ENCODE measurements at regions not wholly inside any gene's neighbourhood (a gene's known extent, or its start where the extent isn't known, plus 50 kb on each side); places are given as distances from the start of the nearest gene placed in this dataset.

DNA sequence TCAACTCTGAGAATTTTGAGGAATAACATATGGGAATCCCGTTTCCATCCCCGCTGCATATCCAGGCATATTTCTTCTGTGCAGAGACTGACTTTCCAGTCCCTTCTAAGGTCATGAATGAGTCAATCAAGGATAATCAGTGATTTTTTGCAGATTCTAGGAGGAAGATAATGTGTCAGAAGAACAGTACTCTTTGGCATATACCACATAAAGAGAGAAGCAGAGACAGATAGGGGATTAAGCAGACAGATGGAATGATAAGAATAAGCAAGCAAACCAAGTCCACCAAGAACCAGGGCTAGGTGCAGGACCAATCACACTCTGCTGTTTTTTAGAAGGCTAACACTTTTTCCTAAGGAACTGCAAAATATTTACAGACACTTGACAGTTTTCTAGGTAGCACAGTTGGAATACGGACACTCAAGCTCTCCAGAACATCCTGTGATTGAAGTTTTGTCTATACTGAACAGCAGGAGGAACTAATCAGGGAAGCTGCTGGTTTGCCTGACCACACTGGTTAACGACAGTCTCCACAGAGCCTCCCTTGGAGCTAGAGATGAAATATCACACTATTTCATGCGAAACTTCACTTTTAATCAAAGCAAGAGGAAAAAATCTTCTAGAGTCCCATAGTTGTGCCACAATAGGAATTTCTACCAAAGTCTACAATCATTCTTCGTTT, 450.0 kb upstream of the KCNMB2 start:
- H3F3A ChIP-seq (ENCODE audit: control insufficient read depth, insufficient read depth), result no peaks in the 10 kb centered on the region
- TF ChIP-seq, protein P1, sequence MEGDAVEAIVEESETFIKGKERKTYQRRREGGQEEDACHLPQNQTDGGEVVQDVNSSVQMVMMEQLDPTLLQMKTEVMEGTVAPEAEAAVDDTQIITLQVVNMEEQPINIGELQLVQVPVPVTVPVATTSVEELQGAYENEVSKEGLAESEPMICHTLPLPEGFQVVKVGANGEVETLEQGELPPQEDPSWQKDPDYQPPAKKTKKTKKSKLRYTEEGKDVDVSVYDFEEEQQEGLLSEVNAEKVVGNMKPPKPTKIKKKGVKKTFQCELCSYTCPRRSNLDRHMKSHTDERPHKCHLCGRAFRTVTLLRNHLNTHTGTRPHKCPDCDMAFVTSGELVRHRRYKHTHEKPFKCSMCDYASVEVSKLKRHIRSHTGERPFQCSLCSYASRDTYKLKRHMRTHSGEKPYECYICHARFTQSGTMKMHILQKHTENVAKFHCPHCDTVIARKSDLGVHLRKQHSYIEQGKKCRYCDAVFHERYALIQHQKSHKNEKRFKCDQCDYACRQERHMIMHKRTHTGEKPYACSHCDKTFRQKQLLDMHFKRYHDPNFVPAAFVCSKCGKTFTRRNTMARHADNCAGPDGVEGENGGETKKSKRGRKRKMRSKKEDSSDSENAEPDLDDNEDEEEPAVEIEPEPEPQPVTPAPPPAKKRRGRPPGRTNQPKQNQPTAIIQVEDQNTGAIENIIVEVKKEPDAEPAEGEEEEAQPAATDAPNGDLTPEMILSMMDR (IDR thresholded peaks at IDR 0.05; ENCODE audit: low read depth, low read length, poor library complexity, severe bottlenecking), result no peak
- TF ChIP-seq EZH2phosphoT487 (IDR thresholded peaks at IDR 0.05; ENCODE audit: borderline replicate concordance, low read length), result no peak
- H3K36me3 ChIP-seq (ENCODE audit: control insufficient read depth, low read length), result no peaks in the 10 kb centered on the region
- H3K27me3 ChIP-seq (ENCODE audit: control insufficient read depth, low read length), result no peaks in the 10 kb centered on the region
- H3K4me3 ChIP-seq (ENCODE audit: low read length), result no peak overlapping the region
- no peaks in the 10 kb centered on the region for H3K79me2 ChIP-seq (ENCODE audit: control insufficient read depth, low read length)
- H4K20me1 ChIP-seq (ENCODE audit: control insufficient read depth, insufficient read depth, low read depth, low read length), result no peaks in the 10 kb centered on the region
- no peak overlapping the region for H3K4me2 ChIP-seq (ENCODE audit: low read length)
- H3K9me3 ChIP-seq (ENCODE audit: control insufficient read depth, insufficient read depth, low read length), result no peaks in the 10 kb centered on the region
- no peak overlapping the region for H3K27ac ChIP-seq (ENCODE audit: low read depth, low read length)
- H3K9me2 ChIP-seq (replicated peaks; ENCODE audit: control insufficient read depth, low read length), result no peaks in the 10 kb centered on the region
- no peaks in the 10 kb centered on the region for H3K4me1 ChIP-seq (ENCODE audit: control insufficient read depth, low read length)

DNA sequence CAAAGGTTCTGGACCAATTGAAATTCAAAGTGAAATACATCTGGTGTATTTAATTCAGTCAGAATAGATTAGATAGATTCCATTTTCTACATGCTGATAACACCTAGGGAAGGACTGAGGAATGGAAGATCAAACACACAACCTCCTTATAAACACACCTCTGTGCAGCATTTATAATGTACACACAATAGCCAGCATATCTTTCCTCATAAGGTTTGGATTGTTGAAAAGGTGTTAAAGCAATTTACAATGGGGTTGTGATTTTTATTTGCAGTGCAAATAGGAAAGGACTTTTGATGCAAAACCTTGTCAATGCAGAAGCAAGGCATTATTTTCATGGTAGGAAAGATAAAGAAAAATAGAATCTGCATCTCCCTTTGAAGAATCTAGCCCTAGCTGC, 448.9 kb upstream of the KCNMB2 start:
- Histone ChIP-seq H4K20me1 (ENCODE audit: control insufficient read depth, insufficient read depth, low read depth, low read length) (no peaks in the 10 kb centered on the region), H3K4me2 (ENCODE audit: low read length) (no peak overlapping the region), H3K27ac (ENCODE audit: low read depth, low read length) (no peak overlapping the region), H3K36me3 (ENCODE audit: control insufficient read depth, low read length) (no peaks in the 10 kb centered on the region), H3K27me3 (ENCODE audit: control insufficient read depth, low read length) (no peaks in the 10 kb centered on the region), H3K79me2 (ENCODE audit: control insufficient read depth, low read length) (no peaks in the 10 kb centered on the region), H3K9me2 (replicated peaks; ENCODE audit: control insufficient read depth, low read length) (no peaks in the 10 kb centered on the region), H3F3A (ENCODE audit: control insufficient read depth, insufficient read depth) (no peaks in the 10 kb centered on the region), H3K4me1 (ENCODE audit: control insufficient read depth, low read length) (no peaks in the 10 kb centered on the region), H3K9me3 (ENCODE audit: control insufficient read depth, insufficient read depth, low read length) (no peaks in the 10 kb centered on the region), H3K4me3 (ENCODE audit: low read length) (no peak overlapping the region)
- TF ChIP-seq EZH2phosphoT487 (IDR thresholded peaks at IDR 0.05; ENCODE audit: borderline replicate concordance, low read length), result no peak
- TF ChIP-seq, protein P1 (IDR thresholded peaks at IDR 0.05; ENCODE audit: low read depth, low read length, poor library complexity, severe bottlenecking), result no peak

DNA sequence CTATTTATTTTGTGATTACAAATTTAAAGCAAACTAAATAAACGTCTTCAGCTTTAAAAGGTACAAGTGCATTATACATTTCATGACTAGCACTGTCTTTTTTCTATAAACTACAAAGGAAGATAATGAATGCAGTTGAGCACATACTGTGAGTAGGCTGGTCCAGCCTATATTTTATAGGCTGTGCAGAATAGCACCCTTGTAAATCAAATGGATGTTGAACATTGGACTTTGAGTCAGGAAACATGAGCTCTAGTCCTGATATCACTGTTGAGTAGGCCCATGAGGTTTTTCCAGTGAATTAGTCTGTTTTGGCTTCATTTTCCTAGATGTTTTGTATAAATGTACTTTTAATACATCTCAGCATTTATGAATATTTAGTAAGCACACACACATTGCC, 447.3 kb upstream of the KCNMB2 start:
- Histone ChIP-seq H3K4me2 (ENCODE audit: low read length) (no peak overlapping the region), H3F3A (ENCODE audit: control insufficient read depth, insufficient read depth) (no peaks in the 10 kb centered on the region)
- TF ChIP-seq EZH2phosphoT487 (IDR thresholded peaks at IDR 0.05; ENCODE audit: borderline replicate concordance, low read length), result no peak
- TF ChIP-seq, protein P1 (IDR thresholded peaks at IDR 0.05; ENCODE audit: low read depth, low read length, poor library complexity, severe bottlenecking), result no peak

More for the DNA sequence above, 447.3 kb upstream of the KCNMB2 start:
- no peaks in the 10 kb centered on the region for H3K9me3 ChIP-seq (ENCODE audit: control insufficient read depth, insufficient read depth, low read length)
- H3K4me3 ChIP-seq (ENCODE audit: low read length), result no peak overlapping the region
- H4K20me1 ChIP-seq (ENCODE audit: control insufficient read depth, insufficient read depth, low read depth, low read length), result no peaks in the 10 kb centered on the region
- H3K36me3 ChIP-seq (ENCODE audit: control insufficient read depth, low read length), result no peaks in the 10 kb centered on the region
- H3K4me1 ChIP-seq (ENCODE audit: control insufficient read depth, low read length), result no peaks in the 10 kb centered on the region
- H3K79me2 ChIP-seq (ENCODE audit: control insufficient read depth, low read length), result no peaks in the 10 kb centered on the region
- no peaks in the 10 kb centered on the region for H3K27me3 ChIP-seq (ENCODE audit: control insufficient read depth, low read length)
- no peaks in the 10 kb centered on the region for H3K9me2 ChIP-seq (replicated peaks; ENCODE audit: control insufficient read depth, low read length)
- H3K27ac ChIP-seq (ENCODE audit: low read depth, low read length), result no peak overlapping the region
